Stomach (tissue), 8 donors: ENCODE measurements at regions not wholly inside any gene's neighbourhood (a gene's known extent, or its start where the extent isn't known, plus 50 kb on each side); places are given as distances from the start of the nearest gene placed in this dataset.

ENCODE experiments used
- DNase-seq, 2 donors: peaks; one replicate each; pipeline versions ENCODE4 v3.0.0 to v3.0.0-alpha.2; 2013 to 2019
- H3K27ac ChIP-seq, 5 donors: fragments of 200-600 bp in 4 of 5; sonication (generic) in 4 of 5; one replicate each; pipeline ENCODE4 v1.5.1; 2013 to 2019; ENCODE audit warnings: mild to moderate bottlenecking in 1 of 5, moderate library complexity in 1 of 5
- H3K27me3 ChIP-seq, 3 donors: fragments of 200-600 bp; sonication (generic); one replicate each; pipeline ENCODE4 v1.5.1; 2017 to 2019; ENCODE audit warnings: mixed run types in 1 of 3
- H3K36me3 ChIP-seq, 4 donors: fragments of 200-600 bp; sonication (generic); 1 replicate in 3 of 4; 2 replicates in 1 of 4; pipeline ENCODE4 v1.5.1; 2016 to 2019
- H3K4me1 ChIP-seq, 4 donors: fragments of 200-600 bp; sonication (generic); one replicate each; pipeline ENCODE4 v1.5.1; 2016 to 2019
- H3K4me3 ChIP-seq, 4 donors: fragments of 200-600 bp; sonication (generic) in 3 of 4; one replicate each; pipeline ENCODE4 v1.5.1; 2016 to 2019; ENCODE audit warnings: mild to moderate bottlenecking in 1 of 4
- H3K9me3 ChIP-seq, 4 donors: fragments of 200-600 bp; sonication (generic); one replicate each; pipeline ENCODE4 v1.5.1; 2016 to 2019
- EP300 ChIP-seq: sonication (generic); formaldehyde crosslinking; IDR thresholded peaks from one replicate; pipeline ENCODE4 v1.6.1; 2017; ENCODE audit warnings: antibody characterized with exemption
- POLR2A ChIP-seq, 4 donors: fragments of 450-650 bp; IDR thresholded peaks; one replicate each; pipeline ENCODE4 v1.6.1; 2016; ENCODE audit warnings: antibody characterized with exemption in 4 of 4, control low read depth in 2 of 4, mild to moderate bottlenecking in 1 of 4, moderate library complexity in 1 of 4
- POLR2AphosphoS5 ChIP-seq, 3 donors: sonication (generic); formaldehyde crosslinking; IDR thresholded peaks; one replicate each; pipeline ENCODE4 v1.6.1; 2016; ENCODE audit warnings: antibody characterized with exemption in 3 of 3
- WGBS, 5 donors: extraction: QIAGEN DNeasy Blood & Tissue Kit in 3 of 5; methylation state at CpG; one replicate each; pipeline versions ENCODE4 v1.1.5 to v1.1.7; 2013 to 2018; 5-methylcytosine and 5-hydroxymethylcytosine counted together
- intact Hi-C: fragments of 100-400 bp; cut with DNase I; formaldehyde crosslinking; loops from one replicate; pipeline ENCODE4 v1.15.1; 2023; ENCODE audit warnings: low total_unique reads
- TF ChIP-seq, protein P1 (sequence below), 7 experiments: fragments of 450-650 bp in 4 of 7; fragments of 200-600 bp in 3 of 7; sonication (generic) in 3 of 7; IDR thresholded peaks; one replicate each; pipeline ENCODE4 v1.5.1; 2016 to 2019; ENCODE audit warnings: antibody characterized with exemption in 7 of 7, control low read depth in 2 of 7, mild to moderate bottlenecking in 1 of 7
- donor health status: healthy with polysubstance abuse.
- donor health status: Bipolar disorder and iron deficiency.
- donor health status: healthy.

DNA sequence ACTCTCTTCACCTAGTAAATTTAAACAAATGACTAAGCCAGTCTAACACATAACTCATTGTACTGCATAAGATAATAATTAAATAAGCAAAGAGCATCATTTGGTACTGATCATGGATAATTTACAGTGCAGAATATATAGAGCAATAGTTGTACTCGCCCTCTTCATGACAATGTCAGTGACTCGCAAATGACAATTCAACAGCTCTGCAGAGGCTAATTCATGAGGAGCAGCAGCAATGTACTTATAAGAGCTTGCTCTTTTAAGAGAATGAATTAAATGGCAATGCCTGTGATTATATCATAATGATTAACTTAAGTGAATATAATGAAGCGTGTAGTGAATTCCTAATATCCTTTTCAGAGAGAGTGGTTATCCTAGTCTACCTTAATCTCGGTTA is 284.5 kb upstream of the PCDH20 start:
- DNase-seq = no peak
- intact Hi-C loops = no loop called here
- TF ChIP-seq POLR2A (IDR thresholded peaks at IDR 0.05) (no peak), EP300 (no peak), POLR2AphosphoS5 (IDR thresholded peaks at IDR 0.05) (no peak)
- TF ChIP-seq, protein P1, sequence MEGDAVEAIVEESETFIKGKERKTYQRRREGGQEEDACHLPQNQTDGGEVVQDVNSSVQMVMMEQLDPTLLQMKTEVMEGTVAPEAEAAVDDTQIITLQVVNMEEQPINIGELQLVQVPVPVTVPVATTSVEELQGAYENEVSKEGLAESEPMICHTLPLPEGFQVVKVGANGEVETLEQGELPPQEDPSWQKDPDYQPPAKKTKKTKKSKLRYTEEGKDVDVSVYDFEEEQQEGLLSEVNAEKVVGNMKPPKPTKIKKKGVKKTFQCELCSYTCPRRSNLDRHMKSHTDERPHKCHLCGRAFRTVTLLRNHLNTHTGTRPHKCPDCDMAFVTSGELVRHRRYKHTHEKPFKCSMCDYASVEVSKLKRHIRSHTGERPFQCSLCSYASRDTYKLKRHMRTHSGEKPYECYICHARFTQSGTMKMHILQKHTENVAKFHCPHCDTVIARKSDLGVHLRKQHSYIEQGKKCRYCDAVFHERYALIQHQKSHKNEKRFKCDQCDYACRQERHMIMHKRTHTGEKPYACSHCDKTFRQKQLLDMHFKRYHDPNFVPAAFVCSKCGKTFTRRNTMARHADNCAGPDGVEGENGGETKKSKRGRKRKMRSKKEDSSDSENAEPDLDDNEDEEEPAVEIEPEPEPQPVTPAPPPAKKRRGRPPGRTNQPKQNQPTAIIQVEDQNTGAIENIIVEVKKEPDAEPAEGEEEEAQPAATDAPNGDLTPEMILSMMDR (IDR thresholded peaks at IDR 0.05) = no peak
- H3K4me1 ChIP-seq = no peaks in the 10 kb centered on the region
- H3K36me3 ChIP-seq = no peaks in the 10 kb centered on the region
- H3K27me3 ChIP-seq = no peaks in the 10 kb centered on the region
- H3K9me3 ChIP-seq = peaks cover 0 to 12% (median 4%) of the 10 kb centered on the region in 4 donors
- WGBS, 5 donors = 85 to 92% (median 89%) methylated on average over 4 of the region's 4 CpGs
- H3K27ac ChIP-seq = no peak overlapping the region
- H3K4me3 ChIP-seq = no peak overlapping the region

- TF ChIP-seq POLR2AphosphoS5 (IDR thresholded peaks at IDR 0.05) (no peak), POLR2A (IDR thresholded peaks at IDR 0.05) (no peak), EP300 (no peak)
- TF ChIP-seq, protein P1 (IDR thresholded peaks at IDR 0.05) = no peak
- H3K27ac ChIP-seq = no peak overlapping the region
- H3K27me3 ChIP-seq = no peaks in the 10 kb centered on the region
- no peak overlapping the region for H3K4me3 ChIP-seq
- 60 to 78% (median 73%) methylated on average over 5 of the region's 5 CpGs for WGBS, 5 donors
- no peak for DNase-seq
- intact Hi-C loops = no loop called here
- H3K9me3 ChIP-seq = no peaks in the 10 kb centered on the region
- no peaks in the 10 kb centered on the region for H3K36me3 ChIP-seq
- no peaks in the 10 kb centered on the region for H3K4me1 ChIP-seq
Observed at GRCh38 chr13:61696676-61697075, 281.0 kb upstream of the PCDH20 start.

- TF ChIP-seq, protein P1 (IDR thresholded peaks at IDR 0.05) = no peak
- TF ChIP-seq EP300 (no peak), POLR2AphosphoS5 (IDR thresholded peaks at IDR 0.05) (no peak), POLR2A (IDR thresholded peaks at IDR 0.05) (no peak)
- no peak overlapping the region for H3K4me3 ChIP-seq
Observed at GRCh38 chr13:61695147-61695546, 279.5 kb upstream of the PCDH20 start.

GRCh38 chr13:61692691-61693090 is 277.0 kb upstream of the PCDH20 start:
- intact Hi-C loops = no loop called here
- Histone ChIP-seq H3K4me1 (no peaks in the 10 kb centered on the region), H3K27ac (no peak overlapping the region), H3K27me3 (no peaks in the 10 kb centered on the region), H3K4me3 (no peak overlapping the region), H3K36me3 (no peaks in the 10 kb centered on the region), H3K9me3 (no peaks in the 10 kb centered on the region)
- TF ChIP-seq POLR2AphosphoS5 (IDR thresholded peaks at IDR 0.05) (no peak), POLR2A (IDR thresholded peaks at IDR 0.05) (no peak), EP300 (no peak)
- TF ChIP-seq, protein P1 (IDR thresholded peaks at IDR 0.05) = no peak
- DNase-seq = no peak

More at GRCh38 chr13:61695147-61695546, 279.5 kb upstream of the PCDH20 start:
- Histone ChIP-seq H3K27ac (no peak overlapping the region), H3K9me3 (no peaks in the 10 kb centered on the region), H3K27me3 (no peaks in the 10 kb centered on the region), H3K36me3 (no peaks in the 10 kb centered on the region), H3K4me1 (no peaks in the 10 kb centered on the region)
- 85 to 91% (median 85%) methylated on average over 2 of the region's 2 CpGs for whole genome bisulfite sequencing, 5 donors
- intact Hi-C loops = no loop called here
- peak in 1 of 2 donors; percentile 6 for DNase-seq

- intact Hi-C loops = no loop called here
- 50 to 65% (median 59%) methylated on average over 2 of the region's 2 CpGs for WGBS, 5 donors
Observed at GRCh38 chr13:61685682-61686012, 270.0 kb upstream of the PCDH20 start.

More at GRCh38 chr13:61685682-61686012, 270.0 kb upstream of the PCDH20 start:
- DNase-seq = peak in 1 of 2 donors; percentile 79
- no peak for TF ChIP-seq EP300
- no peak for TF ChIP-seq POLR2AphosphoS5 (IDR thresholded peaks at IDR 0.05)
- no peak for TF ChIP-seq POLR2A (IDR thresholded peaks at IDR 0.05)
- TF ChIP-seq, protein P1 (IDR thresholded peaks at IDR 0.05) = peak in 4 of 7 experiments; percentile 10 to 51 (median 20)
- H3K27ac ChIP-seq = no peak overlapping the region
- no peak overlapping the region for H3K4me3 ChIP-seq
- H3K36me3 ChIP-seq = no peaks in the 10 kb centered on the region
- H3K9me3 ChIP-seq = no peaks in the 10 kb centered on the region
- H3K4me1 ChIP-seq = no peaks in the 10 kb centered on the region
- H3K27me3 ChIP-seq = no peaks in the 10 kb centered on the region
